Esophagus muscularis mucosa (tissue), 4 donors: ENCODE measurements at regions not wholly inside any gene's neighbourhood (a gene's known extent, or its start where the extent isn't known, plus 50 kb on each side); places are given as distances from the start of the nearest gene placed in this dataset.

Experiments used
- CTCF ChIP-seq, 3 experiments: fragments of 200-600 bp in 2 of 3; fragments of 450-650 bp in 1 of 3; sonication (generic) in 2 of 3; IDR thresholded peaks; one replicate each; pipeline ENCODE4 v1.5.1; 2017 to 2019; ENCODE audit warnings: antibody characterized with exemption in 3 of 3, mild to moderate bottlenecking in 2 of 3, moderate library complexity in 1 of 3
- EP300 ChIP-seq: sonication (generic); formaldehyde crosslinking; IDR thresholded peaks from one replicate; pipeline ENCODE4 v1.6.1; 2017; ENCODE audit warnings: antibody characterized with exemption
- POLR2A ChIP-seq: fragments of 450-650 bp; IDR thresholded peaks from one replicate; pipeline ENCODE4 v1.6.1; 2017; ENCODE audit warnings: antibody characterized with exemption, moderate library complexity, mild to moderate bottlenecking, low read depth

- TF ChIP-seq CTCF (IDR thresholded peaks at IDR 0.05) (no peak), EP300 (no peak), POLR2A (no peak)
These were observed 379.4 kb upstream of the FAM98A start for GRCh38 chr2:33978471-33978870.
